Panc1 (cell line): ENCODE measurements at regions not wholly inside any gene's neighbourhood (a gene's known extent, or its start where the extent isn't known, plus 50 kb on each side); places are given as distances from the start of the nearest gene placed in this dataset.

Experiments used
- SIN3A ChIP-seq: IDR thresholded peaks from 2 replicates; pipeline ENCODE4 v1.6.1; 2012; ENCODE audit warnings: low read depth, mild to moderate bottlenecking, low read length, moderate library complexity, borderline replicate concordance; ENCODE audit not compliant: insufficient read depth
- TF ChIP-seq, protein P1 (sequence below): fragments of 450-650 bp; IDR thresholded peaks from 2 replicates; pipeline ENCODE4 v1.5.1; 2017; ENCODE audit warnings: mild to moderate bottlenecking
- TF ChIP-seq, protein P2 (sequence below), 2 experiments: IDR thresholded peaks; 2 replicates each; pipeline ENCODE4 v1.6.1; 2011 to 2012; ENCODE audit warnings: low read depth in 2 of 2, control low read depth in 1 of 2, low read length in 1 of 2, mild to moderate bottlenecking in 1 of 2, moderate library complexity in 1 of 2; ENCODE audit not compliant: insufficient read depth in 1 of 2

DNA sequence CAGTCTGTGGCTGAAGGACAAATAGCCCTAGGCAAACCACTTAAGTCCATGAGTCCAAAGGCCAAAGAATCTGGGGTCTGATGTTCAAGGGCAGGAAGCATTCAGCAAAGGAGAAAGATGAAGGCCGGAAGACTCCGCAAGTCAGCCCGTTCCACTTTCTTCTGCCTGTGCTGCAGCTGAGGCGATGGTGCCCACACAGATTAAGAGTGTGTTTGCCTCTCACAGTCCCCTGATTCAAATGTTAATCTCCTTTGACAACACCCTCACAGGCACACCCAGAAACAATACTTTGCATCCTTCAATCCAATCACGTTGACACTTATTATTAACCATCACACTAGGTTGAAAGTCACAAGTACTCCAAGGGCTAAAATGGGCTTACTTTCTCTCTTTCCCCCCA, 605.4 kb upstream of the GNPDA2 start:
- TF ChIP-seq, protein P1, sequence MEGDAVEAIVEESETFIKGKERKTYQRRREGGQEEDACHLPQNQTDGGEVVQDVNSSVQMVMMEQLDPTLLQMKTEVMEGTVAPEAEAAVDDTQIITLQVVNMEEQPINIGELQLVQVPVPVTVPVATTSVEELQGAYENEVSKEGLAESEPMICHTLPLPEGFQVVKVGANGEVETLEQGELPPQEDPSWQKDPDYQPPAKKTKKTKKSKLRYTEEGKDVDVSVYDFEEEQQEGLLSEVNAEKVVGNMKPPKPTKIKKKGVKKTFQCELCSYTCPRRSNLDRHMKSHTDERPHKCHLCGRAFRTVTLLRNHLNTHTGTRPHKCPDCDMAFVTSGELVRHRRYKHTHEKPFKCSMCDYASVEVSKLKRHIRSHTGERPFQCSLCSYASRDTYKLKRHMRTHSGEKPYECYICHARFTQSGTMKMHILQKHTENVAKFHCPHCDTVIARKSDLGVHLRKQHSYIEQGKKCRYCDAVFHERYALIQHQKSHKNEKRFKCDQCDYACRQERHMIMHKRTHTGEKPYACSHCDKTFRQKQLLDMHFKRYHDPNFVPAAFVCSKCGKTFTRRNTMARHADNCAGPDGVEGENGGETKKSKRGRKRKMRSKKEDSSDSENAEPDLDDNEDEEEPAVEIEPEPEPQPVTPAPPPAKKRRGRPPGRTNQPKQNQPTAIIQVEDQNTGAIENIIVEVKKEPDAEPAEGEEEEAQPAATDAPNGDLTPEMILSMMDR: no peak
- TF ChIP-seq, protein P2, sequence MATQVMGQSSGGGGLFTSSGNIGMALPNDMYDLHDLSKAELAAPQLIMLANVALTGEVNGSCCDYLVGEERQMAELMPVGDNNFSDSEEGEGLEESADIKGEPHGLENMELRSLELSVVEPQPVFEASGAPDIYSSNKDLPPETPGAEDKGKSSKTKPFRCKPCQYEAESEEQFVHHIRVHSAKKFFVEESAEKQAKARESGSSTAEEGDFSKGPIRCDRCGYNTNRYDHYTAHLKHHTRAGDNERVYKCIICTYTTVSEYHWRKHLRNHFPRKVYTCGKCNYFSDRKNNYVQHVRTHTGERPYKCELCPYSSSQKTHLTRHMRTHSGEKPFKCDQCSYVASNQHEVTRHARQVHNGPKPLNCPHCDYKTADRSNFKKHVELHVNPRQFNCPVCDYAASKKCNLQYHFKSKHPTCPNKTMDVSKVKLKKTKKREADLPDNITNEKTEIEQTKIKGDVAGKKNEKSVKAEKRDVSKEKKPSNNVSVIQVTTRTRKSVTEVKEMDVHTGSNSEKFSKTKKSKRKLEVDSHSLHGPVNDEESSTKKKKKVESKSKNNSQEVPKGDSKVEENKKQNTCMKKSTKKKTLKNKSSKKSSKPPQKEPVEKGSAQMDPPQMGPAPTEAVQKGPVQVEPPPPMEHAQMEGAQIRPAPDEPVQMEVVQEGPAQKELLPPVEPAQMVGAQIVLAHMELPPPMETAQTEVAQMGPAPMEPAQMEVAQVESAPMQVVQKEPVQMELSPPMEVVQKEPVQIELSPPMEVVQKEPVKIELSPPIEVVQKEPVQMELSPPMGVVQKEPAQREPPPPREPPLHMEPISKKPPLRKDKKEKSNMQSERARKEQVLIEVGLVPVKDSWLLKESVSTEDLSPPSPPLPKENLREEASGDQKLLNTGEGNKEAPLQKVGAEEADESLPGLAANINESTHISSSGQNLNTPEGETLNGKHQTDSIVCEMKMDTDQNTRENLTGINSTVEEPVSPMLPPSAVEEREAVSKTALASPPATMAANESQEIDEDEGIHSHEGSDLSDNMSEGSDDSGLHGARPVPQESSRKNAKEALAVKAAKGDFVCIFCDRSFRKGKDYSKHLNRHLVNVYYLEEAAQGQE (IDR thresholded peaks at IDR 0.05; ENCODE audit: insufficient read depth in 1 of 2, low read depth in 2 of 2, low read length in 1 of 2): no peak
- no peak for TF ChIP-seq SIN3A
